Gastroesophageal sphincter (tissue), 2 donors: ENCODE measurements at regions not wholly inside any gene's neighbourhood (a gene's known extent, or its start where the extent isn't known, plus 50 kb on each side); places are given as distances from the start of the nearest gene placed in this dataset.

ENCODE experiments used
- POLR2A ChIP-seq, 2 donors: fragments of 450-650 bp; IDR thresholded peaks; one replicate each; pipeline ENCODE4 v1.6.1; 2017; ENCODE audit warnings: antibody characterized with exemption in 2 of 2, mild to moderate bottlenecking in 2 of 2, moderate library complexity in 1 of 2
- POLR2AphosphoS5 ChIP-seq: sonication (generic); formaldehyde crosslinking; IDR thresholded peaks from one replicate; pipeline ENCODE4 v1.6.1; 2017; ENCODE audit warnings: antibody characterized with exemption

- no peak for TF ChIP-seq POLR2AphosphoS5
- no peak for TF ChIP-seq POLR2A (IDR thresholded peaks at IDR 0.05)
These were observed 607.0 kb upstream of the PRKX start for GRCh38 chrX:4320436-4320947.
